GM10266 (cell line): ENCODE measurements at regions not wholly inside any gene's neighbourhood (a gene's known extent, or its start where the extent isn't known, plus 50 kb on each side); places are given as distances from the start of the nearest gene placed in this dataset.

Experiments used
- DNase-seq: peaks from one replicate; pipeline ENCODE4 v3.0.0; 2012; ENCODE audit errors: extremely low spot score
- CTCF ChIP-seq: IDR thresholded peaks from 2 replicates; pipeline ENCODE4 v1.5.1; 2012; ENCODE audit warnings: mild to moderate bottlenecking, low read depth; ENCODE audit not compliant: control insufficient read depth, insufficient read depth; ENCODE audit errors: missing control alignments

DNA sequence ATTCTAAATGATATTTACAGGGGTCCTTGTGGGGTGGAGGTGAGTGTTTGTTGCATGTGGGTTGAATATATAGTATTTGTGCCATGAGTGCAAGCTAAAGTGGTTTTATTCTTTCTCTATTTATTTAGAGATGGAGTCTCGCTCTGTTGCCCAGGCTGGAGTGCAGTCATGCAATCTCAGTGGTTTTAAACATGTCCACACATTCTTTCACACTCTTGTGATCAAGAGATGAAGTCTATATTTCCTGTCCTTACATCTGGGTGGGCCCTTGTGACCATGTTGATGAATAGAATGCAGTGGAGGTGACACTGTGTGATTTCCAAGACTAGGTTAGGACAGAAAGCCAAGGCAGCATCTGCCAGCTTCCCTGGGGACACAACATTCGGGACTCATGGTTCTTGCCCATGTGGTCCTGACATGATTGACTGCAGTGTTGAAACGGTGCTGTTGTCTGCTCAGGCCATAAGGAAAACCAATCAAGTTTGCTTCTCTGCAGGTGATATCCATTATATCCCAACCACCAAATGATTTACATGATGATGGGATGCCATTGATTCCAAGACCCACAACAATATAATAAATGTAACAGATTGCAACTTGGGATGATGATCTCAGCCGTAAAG, 172.6 kb downstream of the SUDS3 start:
- DNase-seq: no peak
- TF ChIP-seq CTCF: no peak

DNA sequence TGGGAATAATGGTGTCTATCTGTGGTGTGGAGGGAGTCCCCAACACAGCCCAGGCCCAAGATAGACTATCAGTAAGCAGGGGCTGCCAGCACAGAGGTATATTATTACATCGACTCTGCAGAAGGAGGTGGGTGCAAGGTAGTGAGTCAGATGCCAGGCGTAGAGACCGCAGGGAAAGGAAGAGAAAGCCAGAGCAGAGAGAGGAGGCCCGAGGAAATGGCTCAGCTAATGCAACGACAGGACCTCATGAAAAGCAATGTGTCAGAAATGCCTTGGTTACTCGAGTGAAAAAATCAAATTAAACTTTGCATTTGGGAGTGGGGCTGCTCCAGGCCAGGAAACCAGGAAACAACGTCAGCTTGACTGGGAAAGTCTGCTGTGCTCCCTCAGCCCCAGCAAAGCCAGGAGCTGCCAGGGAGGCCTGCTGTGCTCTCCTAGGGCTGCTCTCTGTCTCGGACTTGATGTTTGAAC, 173.2 kb downstream of the SUDS3 start:
- no peak for DNase-seq
- TF ChIP-seq CTCF: no peak

DNA sequence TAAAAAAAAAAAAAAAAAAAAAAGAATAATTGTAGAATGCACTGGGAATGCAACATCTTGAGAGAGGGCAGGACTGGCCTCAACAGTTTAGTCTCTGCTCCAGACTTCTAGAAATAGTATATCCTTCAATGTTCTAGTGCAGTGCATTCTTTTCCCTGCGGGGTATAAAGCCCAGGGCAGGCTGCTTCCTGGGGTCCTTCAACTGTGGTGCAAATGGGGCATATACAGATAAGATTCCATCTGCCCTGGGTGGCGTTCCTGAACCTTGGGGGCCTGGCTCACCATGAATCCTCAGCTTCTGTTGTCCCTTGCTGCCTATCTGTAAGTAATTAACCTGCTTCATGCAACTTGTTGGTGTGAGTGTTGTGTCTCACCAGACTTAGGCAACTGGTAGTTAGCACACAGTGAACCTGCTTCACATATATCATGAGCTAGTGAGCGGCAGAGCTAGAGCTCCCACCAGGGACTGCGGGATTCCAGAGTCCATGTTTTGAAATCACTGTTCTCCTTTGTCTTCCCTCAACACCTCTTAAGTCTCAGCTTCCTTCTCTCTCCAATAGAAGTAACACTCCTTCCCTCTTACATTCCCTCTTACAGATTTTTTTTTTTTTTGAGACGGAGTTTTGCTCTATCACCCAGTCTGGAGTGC, 177.6 kb downstream of the SUDS3 start:
- DNase-seq: no peak
- no peak for TF ChIP-seq CTCF

DNA sequence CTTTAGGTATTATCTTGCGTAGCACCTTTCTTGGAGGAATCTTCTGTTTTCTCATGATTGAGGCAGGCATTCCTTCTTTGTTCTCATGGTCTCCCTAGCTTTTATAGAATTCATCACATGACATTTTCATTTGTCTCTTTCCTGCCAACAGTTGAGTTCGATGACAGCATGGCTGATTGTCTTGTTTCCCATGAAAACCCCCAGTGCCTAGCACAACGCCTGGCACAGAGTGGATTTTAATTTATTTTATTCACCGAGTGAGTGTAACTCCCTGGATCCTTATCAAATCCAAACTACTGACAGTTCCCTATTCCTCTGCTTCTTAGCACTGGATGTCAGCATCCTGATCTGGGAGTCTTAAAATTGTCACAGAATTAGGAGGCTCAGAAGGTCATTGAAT, 182.6 kb downstream of the SUDS3 start:
- DNase-seq: no peak

DNA sequence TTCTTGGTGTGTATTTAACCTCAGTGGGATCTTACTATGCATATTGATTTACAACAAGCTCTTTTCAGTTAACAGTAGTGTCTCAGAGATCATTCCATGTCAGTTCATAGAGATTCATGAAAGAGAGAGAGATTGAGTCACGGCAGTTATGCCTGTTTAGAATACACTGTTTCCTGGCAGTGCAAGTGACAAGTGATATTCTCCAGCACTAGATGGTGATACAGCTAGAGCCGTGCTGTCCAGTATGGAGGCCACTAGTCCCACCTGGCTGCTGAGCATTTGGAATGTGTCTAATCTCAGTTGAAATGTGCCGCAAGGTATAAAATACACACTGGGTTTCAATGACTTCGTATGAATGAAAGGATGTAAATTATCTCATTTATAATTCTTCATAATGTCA, 184.4 kb downstream of the SUDS3 start:
- DNase-seq: no peak
- TF ChIP-seq CTCF: no peak

More for the DNA sequence above, 182.6 kb downstream of the SUDS3 start:
- no peak for TF ChIP-seq CTCF

- TF ChIP-seq CTCF: no peak
- no peak for DNase-seq
Observed at GRCh38 chr12:118571730-118572129, 195.4 kb downstream of the SUDS3 start.

- TF ChIP-seq CTCF: no peak
- no peak for DNase-seq
Observed at GRCh38 chr12:118574288-118574687, 197.9 kb downstream of the SUDS3 start.
